ENCODE measurements at regions not wholly inside any gene's neighbourhood (a gene's known extent, or its start where the extent isn't known, plus 50 kb on each side); places are given as distances from the start of the nearest gene placed in this dataset.
"Not testable (repeated sequence)": the region's sequence is repeated elsewhere in the genome, so short reads cannot be mapped to it uniquely, and the experiment has no call there.

DNA sequence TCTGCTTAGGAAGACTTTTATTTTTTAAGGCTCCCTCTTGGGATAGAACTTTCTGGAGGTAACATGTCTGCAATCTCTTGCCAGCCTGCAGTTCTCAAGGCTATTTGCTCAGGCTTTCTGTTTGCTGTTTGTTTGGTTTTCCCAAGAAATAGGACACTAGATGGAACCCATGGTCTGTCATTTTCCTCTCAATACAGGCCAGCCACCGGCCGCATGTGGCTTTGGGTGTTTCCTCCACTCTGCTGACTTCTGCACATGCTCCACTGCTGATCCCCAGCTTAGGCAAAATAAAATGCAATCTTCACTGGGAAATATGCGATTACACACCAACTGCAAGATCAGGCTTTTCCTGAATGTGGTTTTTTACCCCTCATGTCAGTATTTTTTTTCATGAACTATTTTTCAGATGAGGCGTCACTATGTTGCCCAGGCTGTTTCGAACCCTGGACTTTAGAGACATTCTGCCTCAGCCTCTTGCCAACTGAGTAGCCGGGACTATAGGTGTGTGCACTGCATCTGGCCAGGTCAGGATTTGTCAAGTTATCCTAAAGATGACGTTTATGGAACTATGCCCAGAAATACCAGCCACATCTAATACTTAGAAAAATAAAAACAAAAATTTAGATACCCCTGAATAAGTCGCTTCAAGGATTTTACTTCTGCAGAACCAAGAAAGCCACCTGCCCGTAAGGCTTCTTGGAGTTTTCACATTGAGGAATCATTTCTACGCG lies 94.3 kb upstream of the PABPC3 start:
- Histone ChIP-seq H3K36me3 (ENCODE audit: control insufficient read depth, insufficient read depth, low read length) (no peaks in the 10 kb centered on the region), H3K4me1 (peaks cover 10% of the 10 kb centered on the region), H3K27me3 (replicated peaks; ENCODE audit: control insufficient read depth, insufficient read depth, low read length) (no peaks in the 10 kb centered on the region), H3K4me3 (ENCODE audit: low read depth, low read length) (no peak overlapping the region), H3K9me3 (no peaks in the 10 kb centered on the region)
- no TSS peak for BruUV-seq (replicated peaks)
- intact Hi-C loops (cut with micrococcal nuclease; ENCODE audit: unreplicated experiment), result no loop called here
- DNase-seq, result peak in 1 of 2 experiments; percentile 14
- H3K9me3 Mint-ChIP-seq (ENCODE audit: unreplicated experiment), result no peaks in the 10 kb centered on the region
- CTCF ChIA-PET, result interaction anchor here (0.6 to 0.8 kb wide), 2 partner anchors 34 kb away, joined by 3 read pairs; no protein-coding TSS in a partner anchor
- peaks cover 14% of the 10 kb centered on the region for H3K4me1 Mint-ChIP-seq (ENCODE audit: low read depth, unreplicated experiment)
- TF ChIP-seq, protein P1, sequence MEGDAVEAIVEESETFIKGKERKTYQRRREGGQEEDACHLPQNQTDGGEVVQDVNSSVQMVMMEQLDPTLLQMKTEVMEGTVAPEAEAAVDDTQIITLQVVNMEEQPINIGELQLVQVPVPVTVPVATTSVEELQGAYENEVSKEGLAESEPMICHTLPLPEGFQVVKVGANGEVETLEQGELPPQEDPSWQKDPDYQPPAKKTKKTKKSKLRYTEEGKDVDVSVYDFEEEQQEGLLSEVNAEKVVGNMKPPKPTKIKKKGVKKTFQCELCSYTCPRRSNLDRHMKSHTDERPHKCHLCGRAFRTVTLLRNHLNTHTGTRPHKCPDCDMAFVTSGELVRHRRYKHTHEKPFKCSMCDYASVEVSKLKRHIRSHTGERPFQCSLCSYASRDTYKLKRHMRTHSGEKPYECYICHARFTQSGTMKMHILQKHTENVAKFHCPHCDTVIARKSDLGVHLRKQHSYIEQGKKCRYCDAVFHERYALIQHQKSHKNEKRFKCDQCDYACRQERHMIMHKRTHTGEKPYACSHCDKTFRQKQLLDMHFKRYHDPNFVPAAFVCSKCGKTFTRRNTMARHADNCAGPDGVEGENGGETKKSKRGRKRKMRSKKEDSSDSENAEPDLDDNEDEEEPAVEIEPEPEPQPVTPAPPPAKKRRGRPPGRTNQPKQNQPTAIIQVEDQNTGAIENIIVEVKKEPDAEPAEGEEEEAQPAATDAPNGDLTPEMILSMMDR (IDR thresholded peaks at IDR 0.05; ENCODE audit: insufficient read depth in 1 of 2, low read depth in 1 of 2, low read length in 1 of 2, severe bottlenecking in 1 of 2, unreplicated experiment in 1 of 2), result no peak
- H3K4me3 Mint-ChIP-seq (ENCODE audit: unreplicated experiment), result no peak overlapping the region
- peak overlapping the region; percentile 65 for H3K27ac Mint-ChIP-seq (ENCODE audit: unreplicated experiment)
- H3K27me3 Mint-ChIP-seq (ENCODE audit: insufficient read depth, unreplicated experiment), result no peaks in the 10 kb centered on the region
- H3K36me3 Mint-ChIP-seq (ENCODE audit: insufficient read depth, unreplicated experiment), result no peaks in the 10 kb centered on the region
- POLR2A ChIA-PET, result no interaction called here

DNA sequence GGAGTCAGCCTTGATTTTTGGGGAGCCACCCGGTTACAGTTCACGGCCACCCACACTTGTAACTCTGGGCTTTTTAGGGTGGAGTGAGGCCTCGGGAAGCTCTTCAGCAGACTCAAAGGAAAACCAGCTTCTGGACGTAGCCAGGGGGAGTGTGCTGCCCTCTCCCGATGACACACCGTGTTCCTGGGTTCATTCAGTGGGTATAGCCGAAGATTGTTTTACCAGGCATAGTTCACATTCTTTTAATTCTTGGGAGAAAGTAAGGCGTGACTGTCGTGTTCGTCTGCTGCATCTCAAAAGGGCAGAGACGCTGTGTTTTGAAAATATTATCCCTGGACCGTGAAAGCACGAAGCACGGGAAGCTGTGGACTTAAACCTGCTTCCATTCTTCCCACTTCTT lies 93.6 kb upstream of the PABPC3 start:
- H3K27me3 Mint-ChIP-seq (ENCODE audit: insufficient read depth, unreplicated experiment); POLR2A ChIA-PET; H3K9me3 ChIP-seq; H3K4me3 ChIP-seq (ENCODE audit: low read depth, low read length); H3K9me3 Mint-ChIP-seq (ENCODE audit: unreplicated experiment); H3K36me3 Mint-ChIP-seq (ENCODE audit: insufficient read depth, unreplicated experiment); H3K27me3 ChIP-seq (replicated peaks; ENCODE audit: control insufficient read depth, insufficient read depth, low read length); intact Hi-C loops (cut with micrococcal nuclease; ENCODE audit: unreplicated experiment); H3K4me1 ChIP-seq; H3K36me3 ChIP-seq (ENCODE audit: control insufficient read depth, insufficient read depth, low read length); BruUV-seq (replicated peaks): not testable (repeated sequence)
- H3K4me3 Mint-ChIP-seq (ENCODE audit: unreplicated experiment), result peak overlapping the region; percentile 58
- DNase-seq, result peak; percentile 66 to 73
- H3K4me1 Mint-ChIP-seq (ENCODE audit: low read depth, unreplicated experiment), result peaks cover 14% of the 10 kb centered on the region
- peak overlapping the region; percentile 65 for H3K27ac Mint-ChIP-seq (ENCODE audit: unreplicated experiment)
- CTCF ChIA-PET, result interaction anchor here (0.7 to 0.9 kb wide), 3 partner anchors 33 to 112 kb away, joined by 3 read pairs; no protein-coding TSS in a partner anchor
- TF ChIP-seq, protein P1 (IDR thresholded peaks at IDR 0.05; ENCODE audit: insufficient read depth in 1 of 2, low read depth in 1 of 2, low read length in 1 of 2, severe bottlenecking in 1 of 2, unreplicated experiment in 1 of 2), result peak; percentile 11 to 35

DNA sequence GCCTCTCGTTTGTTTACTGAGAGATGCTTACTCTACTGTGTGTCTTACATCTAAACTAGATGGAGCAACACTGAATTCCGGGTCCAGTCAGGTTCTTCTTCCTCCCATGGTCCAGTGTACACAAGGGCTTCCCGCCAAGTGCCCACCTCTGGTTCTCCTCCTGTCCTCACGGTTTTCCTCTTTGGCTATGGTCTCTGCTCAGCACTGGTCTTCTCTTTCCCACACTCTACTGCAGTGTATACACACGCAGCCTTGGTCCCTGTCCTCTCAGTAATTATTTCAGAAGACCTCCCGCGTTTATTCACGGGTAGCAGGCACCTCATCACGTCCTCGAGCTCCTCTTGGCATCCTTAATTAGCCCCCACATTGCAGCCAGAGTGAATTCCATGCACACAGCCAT lies 91.4 kb upstream of the PABPC3 start:
- CTCF ChIA-PET, result interaction anchor here (0.6 to 1.4 kb wide), 6 partner anchors 9 to 110 kb away, joined by 3 to 10 read pairs (median 5); no protein-coding TSS in a partner anchor
- DNase-seq; H3K9me3 Mint-ChIP-seq (ENCODE audit: unreplicated experiment); H3K27ac Mint-ChIP-seq (ENCODE audit: unreplicated experiment); H3K27me3 ChIP-seq (replicated peaks; ENCODE audit: control insufficient read depth, insufficient read depth, low read length); H3K4me3 ChIP-seq (ENCODE audit: low read depth, low read length); H3K9me3 ChIP-seq; H3K4me1 ChIP-seq; H3K36me3 ChIP-seq (ENCODE audit: control insufficient read depth, insufficient read depth, low read length); H3K27me3 Mint-ChIP-seq (ENCODE audit: insufficient read depth, unreplicated experiment); intact Hi-C loops (cut with micrococcal nuclease; ENCODE audit: unreplicated experiment); POLR2A ChIA-PET; H3K4me3 Mint-ChIP-seq (ENCODE audit: unreplicated experiment); BruUV-seq (replicated peaks); H3K36me3 Mint-ChIP-seq (ENCODE audit: insufficient read depth, unreplicated experiment): not testable (repeated sequence)
- H3K4me1 Mint-ChIP-seq (ENCODE audit: low read depth, unreplicated experiment), result peaks cover 14% of the 10 kb centered on the region
